Body of pancreas (tissue), 4 donors: ENCODE measurements at regions not wholly inside any gene's neighbourhood (a gene's known extent, or its start where the extent isn't known, plus 50 kb on each side); places are given as distances from the start of the nearest gene placed in this dataset.

Experiments used
- ATAC-seq: fragments of 150-250 bp; one replicate; pipeline ENCODE4 v1.9.1; 2016
- DNase-seq, 4 donors: peaks; one replicate each; pipeline ENCODE4 v3.0.0-alpha.2; 2019
- H3K27ac ChIP-seq, 4 donors: fragments of 200-600 bp; sonication (generic); 1 replicate in 3 of 4; 2 replicates in 1 of 4; pipeline versions ENCODE4 v1.5.1 to v1.6.1; 2016 to 2019; ENCODE audit warnings: mild to moderate bottlenecking in 1 of 4, mixed read lengths in 1 of 4, moderate library complexity in 1 of 4
- H3K27me3 ChIP-seq, 2 donors: fragments of 200-600 bp; sonication (generic); one replicate each; pipeline ENCODE4 v1.6.0; 2016; ENCODE audit warnings: mild to moderate bottlenecking in 1 of 2
- H3K36me3 ChIP-seq, 2 donors: fragments of 200-600 bp; sonication (generic); replicated peaks in 1 of 2; 2 replicates each; pipeline ENCODE4 v1.5.1; 2016; ENCODE audit warnings: low read depth in 2 of 2; ENCODE audit not compliant: insufficient read depth in 1 of 2
- H3K4me1 ChIP-seq: fragments of 200-600 bp; sonication (generic); one replicate; pipeline ENCODE4 v1.6.0; 2016
- H3K4me3 ChIP-seq, 2 donors: fragments of 200-600 bp; sonication (generic); 1 replicate in 1 of 2; 2 replicates in 1 of 2; pipeline ENCODE4 v1.5.1; 2016 to 2019
- H3K9me3 ChIP-seq, 3 donors: fragments of 200-600 bp; sonication (generic); 1 replicate in 2 of 3; 2 replicates in 1 of 3; pipeline ENCODE4 v1.5.1; 2016
- CTCF ChIP-seq, 7 experiments: fragments of 450-650 bp in 4 of 7; fragments of 200-600 bp in 3 of 7; sonication (generic) in 3 of 7; IDR thresholded peaks; one replicate each; pipeline ENCODE4 v1.5.1; 2016 to 2019; ENCODE audit warnings: antibody characterized with exemption in 7 of 7
- POLR2A ChIP-seq, 3 donors: fragments of 450-650 bp; IDR thresholded peaks; one replicate each; pipeline ENCODE4 v1.6.1; 2016; ENCODE audit warnings: antibody characterized with exemption in 3 of 3, mild to moderate bottlenecking in 2 of 3
- WGBS, 2 donors: methylation state at CpG; one replicate each; pipeline ENCODE4 v1.1.5; 2017; 5-methylcytosine and 5-hydroxymethylcytosine counted together
- intact Hi-C: fragments of 100-400 bp; cut with DNase I; formaldehyde crosslinking; loops from one replicate; pipeline ENCODE4 v1.15.1; 2023

- ATAC-seq (no peak), DNase-seq (no peak)
- Histone ChIP-seq H3K36me3 (no peaks in the 10 kb centered on the region), H3K27me3 (no peaks in the 10 kb centered on the region), H3K4me3 (no peak overlapping the region), H3K4me1 (no peaks in the 10 kb centered on the region), H3K27ac (no peak overlapping the region), H3K9me3 (no peaks in the 10 kb centered on the region)
- TF ChIP-seq POLR2A (IDR thresholded peaks at IDR 0.05) (no peak), CTCF (IDR thresholded peaks at IDR 0.05) (no peak)
- 10 to 23% methylated on average over 1 of the region's 1 CpG for WGBS, 2 donors
- intact Hi-C loops: no loop called here
Observed at GRCh38 chr11:24084956-24085355, 411.9 kb upstream of the LUZP2 start.

DNA sequence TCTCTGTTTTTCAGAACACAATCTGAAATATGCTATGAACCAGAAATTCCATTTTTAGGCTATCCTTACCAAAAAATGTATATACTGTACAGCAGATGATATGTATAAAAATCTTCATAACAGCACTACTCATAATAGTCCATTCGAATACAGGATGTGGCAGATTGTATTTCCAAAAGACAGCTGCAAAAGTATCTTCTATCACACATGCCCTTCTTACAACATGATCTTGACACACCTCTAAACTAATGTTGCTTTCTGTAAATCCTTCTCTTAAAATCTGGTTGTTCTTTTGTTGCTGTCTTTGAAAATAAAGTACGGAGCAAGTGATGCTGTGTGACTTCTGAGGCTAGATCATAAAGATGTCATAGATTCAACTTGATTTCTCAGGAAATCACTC lies 409.9 kb upstream of the LUZP2 start:
- no peak for ATAC-seq
- Histone ChIP-seq H3K27me3 (no peaks in the 10 kb centered on the region), H3K36me3 (no peaks in the 10 kb centered on the region), H3K4me1 (no peaks in the 10 kb centered on the region), H3K9me3 (no peaks in the 10 kb centered on the region), H3K27ac (no peak overlapping the region), H3K4me3 (no peak overlapping the region)
- TF ChIP-seq CTCF (IDR thresholded peaks at IDR 0.05) (no peak), POLR2A (IDR thresholded peaks at IDR 0.05) (no peak)
- intact Hi-C loops: no loop called here
- 77 to 83% methylated on average over 2 of the region's 2 CpGs for WGBS, 2 donors
- DNase-seq: no peak

GRCh38 chr11:24091594-24091993 lies 405.3 kb upstream of the LUZP2 start:
- TF ChIP-seq CTCF (IDR thresholded peaks at IDR 0.05): no peak
- TF ChIP-seq POLR2A (IDR thresholded peaks at IDR 0.05): no peak
- no peak overlapping the region for H3K27ac ChIP-seq
- no peaks in the 10 kb centered on the region for H3K4me1 ChIP-seq
- no peaks in the 10 kb centered on the region for H3K9me3 ChIP-seq
- no peaks in the 10 kb centered on the region for H3K36me3 ChIP-seq
- DNase-seq (no peak), ATAC-seq (no peak)
- 85% methylated on average over 2 of the region's 2 CpGs for WGBS, 2 donors
- H3K27me3 ChIP-seq: no peaks in the 10 kb centered on the region
- intact Hi-C loops: no loop called here
- H3K4me3 ChIP-seq: no peak overlapping the region

GRCh38 chr11:24093375-24093774 lies 403.5 kb upstream of the LUZP2 start:
- Histone ChIP-seq H3K27me3 (no peaks in the 10 kb centered on the region), H3K4me3 (no peak overlapping the region), H3K27ac (no peak overlapping the region), H3K9me3 (no peaks in the 10 kb centered on the region), H3K4me1 (no peaks in the 10 kb centered on the region), H3K36me3 (no peaks in the 10 kb centered on the region)
- WGBS, 2 donors: 33 to 60% methylated on average over 2 of the region's 2 CpGs
- intact Hi-C loops: no loop called here
- no peak for TF ChIP-seq POLR2A (IDR thresholded peaks at IDR 0.05)
- no peak for TF ChIP-seq CTCF (IDR thresholded peaks at IDR 0.05)
- no peak for ATAC-seq
- no peak for DNase-seq

GRCh38 chr11:24108609-24109008 lies 388.2 kb upstream of the LUZP2 start:
- Histone ChIP-seq H3K9me3 (no peaks in the 10 kb centered on the region), H3K27me3 (no peaks in the 10 kb centered on the region), H3K4me3 (no peak overlapping the region), H3K27ac (no peak overlapping the region), H3K4me1 (no peaks in the 10 kb centered on the region), H3K36me3 (no peaks in the 10 kb centered on the region)
- ATAC-seq (no peak), DNase-seq (no peak)
- TF ChIP-seq CTCF (IDR thresholded peaks at IDR 0.05): no peak
- no peak for TF ChIP-seq POLR2A (IDR thresholded peaks at IDR 0.05)
- intact Hi-C loops: no loop called here
- WGBS, 2 donors: 72 to 76% methylated on average over 3 of the region's 3 CpGs
